GM12875 (cell line): ENCODE measurements at regions not wholly inside any gene's neighbourhood (a gene's known extent, or its start where the extent isn't known, plus 50 kb on each side); places are given as distances from the start of the nearest gene placed in this dataset.

Experiments
- H3K4me3 ChIP-seq: one replicate; pipeline ENCODE4 v1.5.1; 2011; ENCODE audit warnings: low read depth, low read length, control low read depth
- TF ChIP-seq, protein P1 (sequence below): IDR thresholded peaks from 2 replicates; pipeline ENCODE4 v1.5.1; 2011; ENCODE audit warnings: low read depth, mild to moderate bottlenecking, control low read depth, inconsistent platforms, low read length, moderate library complexity, borderline replicate concordance; ENCODE audit not compliant: insufficient read depth

- TF ChIP-seq, protein P1, sequence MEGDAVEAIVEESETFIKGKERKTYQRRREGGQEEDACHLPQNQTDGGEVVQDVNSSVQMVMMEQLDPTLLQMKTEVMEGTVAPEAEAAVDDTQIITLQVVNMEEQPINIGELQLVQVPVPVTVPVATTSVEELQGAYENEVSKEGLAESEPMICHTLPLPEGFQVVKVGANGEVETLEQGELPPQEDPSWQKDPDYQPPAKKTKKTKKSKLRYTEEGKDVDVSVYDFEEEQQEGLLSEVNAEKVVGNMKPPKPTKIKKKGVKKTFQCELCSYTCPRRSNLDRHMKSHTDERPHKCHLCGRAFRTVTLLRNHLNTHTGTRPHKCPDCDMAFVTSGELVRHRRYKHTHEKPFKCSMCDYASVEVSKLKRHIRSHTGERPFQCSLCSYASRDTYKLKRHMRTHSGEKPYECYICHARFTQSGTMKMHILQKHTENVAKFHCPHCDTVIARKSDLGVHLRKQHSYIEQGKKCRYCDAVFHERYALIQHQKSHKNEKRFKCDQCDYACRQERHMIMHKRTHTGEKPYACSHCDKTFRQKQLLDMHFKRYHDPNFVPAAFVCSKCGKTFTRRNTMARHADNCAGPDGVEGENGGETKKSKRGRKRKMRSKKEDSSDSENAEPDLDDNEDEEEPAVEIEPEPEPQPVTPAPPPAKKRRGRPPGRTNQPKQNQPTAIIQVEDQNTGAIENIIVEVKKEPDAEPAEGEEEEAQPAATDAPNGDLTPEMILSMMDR = no peak
These were observed 311.9 kb upstream of the EPHA7 start for GRCh38 chr6:93731306-93731705.

DNA sequence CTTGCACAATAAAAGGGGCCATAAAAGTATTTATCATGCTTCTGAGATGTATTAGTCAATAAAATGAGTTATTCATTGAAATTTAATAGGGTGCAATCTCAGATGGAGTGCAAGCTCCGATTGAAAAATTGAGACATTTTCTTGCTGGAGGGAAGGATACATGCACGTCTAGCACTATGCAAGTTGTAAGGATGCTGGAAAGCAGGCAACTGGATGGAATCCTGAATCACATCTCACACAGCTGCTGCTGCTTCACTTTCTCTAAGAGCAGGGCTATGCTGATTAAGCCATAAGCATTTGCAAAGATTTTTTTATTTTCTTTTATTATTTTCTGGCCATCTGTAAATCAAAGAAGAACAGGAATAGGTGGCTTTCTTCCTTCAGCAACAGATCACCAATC is 308.8 kb upstream of the EPHA7 start:
- TF ChIP-seq, protein P1 = no peak
- no peak overlapping the region for H3K4me3 ChIP-seq

More at GRCh38 chr6:93731306-93731705, 311.9 kb upstream of the EPHA7 start:
- no peak overlapping the region for H3K4me3 ChIP-seq

DNA sequence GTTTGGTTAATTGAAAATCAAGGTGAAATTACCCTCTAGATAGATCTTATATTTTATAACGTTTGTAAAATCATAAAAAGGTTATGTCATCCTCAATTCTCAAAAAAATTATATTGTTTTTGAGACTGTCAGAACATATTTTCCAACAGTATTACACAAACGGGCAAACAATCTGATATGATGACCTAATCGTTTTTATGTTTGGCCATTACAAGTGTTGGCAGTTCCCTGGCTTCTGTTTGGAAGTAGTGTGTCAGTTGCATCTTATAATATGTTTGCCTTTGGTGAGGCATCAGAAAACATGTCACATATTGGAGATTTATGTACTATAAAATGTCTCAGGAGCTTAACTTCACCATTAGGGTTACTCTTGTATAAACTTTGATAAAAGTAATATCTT is 308.1 kb upstream of the EPHA7 start:
- H3K4me3 ChIP-seq = no peak overlapping the region
- TF ChIP-seq, protein P1 = no peak

DNA sequence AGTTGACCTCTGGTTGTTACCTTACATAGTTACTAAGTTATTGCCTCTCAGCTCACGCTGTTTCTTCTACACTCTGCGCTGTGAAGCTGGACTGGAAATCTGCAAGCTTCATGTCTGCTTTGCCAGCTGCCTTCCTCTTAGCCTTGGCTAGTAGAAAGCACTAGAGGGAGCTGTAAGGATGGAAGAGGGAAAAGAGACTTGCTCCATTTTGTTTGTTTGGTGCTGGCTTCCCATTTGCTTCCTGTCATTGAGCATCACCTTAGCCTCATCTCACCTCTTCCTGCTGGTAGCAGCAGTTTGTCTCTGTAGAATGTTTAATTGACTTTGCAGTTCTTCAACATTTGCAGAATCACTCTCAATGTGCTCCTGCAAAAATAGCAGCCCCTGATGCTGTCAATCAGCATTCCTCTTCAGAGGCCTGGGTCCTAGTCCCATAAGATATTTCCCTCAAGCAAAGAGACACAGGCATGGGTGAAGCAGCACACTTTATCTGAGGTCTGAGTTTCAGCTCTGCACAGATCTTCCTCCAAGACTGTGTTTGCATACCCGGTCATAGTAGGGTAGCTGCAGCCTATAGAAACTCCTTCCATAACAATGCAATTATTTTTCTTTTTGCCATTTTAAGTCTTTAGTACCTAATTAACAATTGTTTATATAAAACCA is 302.2 kb upstream of the EPHA7 start:
- no peak overlapping the region for H3K4me3 ChIP-seq
- TF ChIP-seq, protein P1 = no peak

- TF ChIP-seq, protein P1 = no peak
These were observed 294.6 kb upstream of the EPHA7 start for GRCh38 chr6:93713974-93714373.

GRCh38 chr6:93703431-93703830 is 284.1 kb upstream of the EPHA7 start:
- H3K4me3 ChIP-seq = no peak overlapping the region
- TF ChIP-seq, protein P1 = no peak

More at GRCh38 chr6:93713974-93714373, 294.6 kb upstream of the EPHA7 start:
- H3K4me3 ChIP-seq = no peak overlapping the region

GRCh38 chr6:93701526-93701925 is 282.2 kb upstream of the EPHA7 start:
- no peak overlapping the region for H3K4me3 ChIP-seq
- TF ChIP-seq, protein P1 = no peak
